Kidney (tissue), 13 donors: ENCODE measurements at regions not wholly inside any gene's neighbourhood (a gene's known extent, or its start where the extent isn't known, plus 50 kb on each side); places are given as distances from the start of the nearest gene placed in this dataset.

Experiments used
- DNase-seq, 5 donors: peaks; one replicate each; pipeline ENCODE4 v3.0.0-alpha.2; 2013 to 2020
- FAIRE-seq: peaks from 2 replicates; lab custom pipeline; 2012; peaks lifted over from hg19 to GRCh38; lab: Jason Lieb, UNC
- H3K27ac ChIP-seq, 2 donors: one replicate each; pipeline ENCODE4 v1.7.0; 2013; ENCODE audit warnings: low read depth in 2 of 2, low read length in 2 of 2, inconsistent platforms in 1 of 2
- H3K27me3 ChIP-seq: one replicate; pipeline ENCODE4 v1.7.1; 2013; ENCODE audit warnings: low read length, inconsistent platforms; ENCODE audit not compliant: control insufficient read depth, insufficient read depth
- H3K36me3 ChIP-seq, 3 donors: one replicate each; pipeline versions ENCODE4 v1.7.0 to v1.7.1; 2013; ENCODE audit warnings: low read length in 3 of 3, control low read depth in 1 of 3, inconsistent platforms in 1 of 3; ENCODE audit not compliant: insufficient read depth in 3 of 3, control insufficient read depth in 2 of 3
- H3K4me1 ChIP-seq, 3 donors: one replicate each; pipeline versions ENCODE4 v1.7.0 to v1.7.1; 2013; ENCODE audit warnings: low read length in 3 of 3, inconsistent platforms in 1 of 3, low read depth in 1 of 3; ENCODE audit not compliant: control insufficient read depth in 2 of 3, insufficient read depth in 2 of 3
- H3K4me3 ChIP-seq, 3 donors: one replicate each; pipeline versions ENCODE4 v1.7.0 to v1.8.1; 2013; ENCODE audit warnings: low read length in 3 of 3, control low read depth in 1 of 3, inconsistent platforms in 1 of 3
- H3K9ac ChIP-seq, 3 donors: one replicate each; pipeline versions ENCODE4 v1.7.0 to v1.7.1; 2013; ENCODE audit warnings: low read length in 3 of 3, control low read depth in 1 of 3, inconsistent platforms in 1 of 3
- H3K9me3 ChIP-seq, 3 donors: one replicate each; pipeline versions ENCODE4 v1.7.0 to v1.7.1; 2013; ENCODE audit warnings: low read length in 3 of 3, control low read depth in 1 of 3, inconsistent platforms in 1 of 3; ENCODE audit not compliant: control insufficient read depth in 2 of 3, insufficient read depth in 1 of 3
- CTCF ChIP-seq: IDR thresholded peaks from 3 replicates; pipeline ENCODE4 v1.5.1; 2012; ENCODE audit warnings: mild to moderate bottlenecking, moderate library complexity, borderline replicate concordance; ENCODE audit not compliant: insufficient read depth; ENCODE audit errors: extremely low read depth
- intact Hi-C: fragments of 100-400 bp; cut with DNase I; formaldehyde crosslinking; loops from one replicate; pipeline ENCODE4 v1.11.1; 2022
- donor health status: control.
- donor health status: control.
- donor health status: control.
- donor health status: control.
- donor health status: control.
- donor health status: DM: yes; HTN: yes; CAD: no.
- donor health status: Normal renal cell carcinoma (clear cell type).

GRCh38 chr12:58616618-58617017 is 303.7 kb downstream of the LRIG3 start:
- no peaks in the 10 kb centered on the region for H3K9me3 ChIP-seq
- no peak overlapping the region for H3K27ac ChIP-seq
- DNase-seq: no peak
- H3K4me1 ChIP-seq: no peaks in the 10 kb centered on the region
- H3K27me3 ChIP-seq: no peaks in the 10 kb centered on the region
- intact Hi-C loops: no loop called here
- no peak for FAIRE-seq
- H3K9ac ChIP-seq: no peak overlapping the region
- no peak for TF ChIP-seq CTCF
- H3K36me3 ChIP-seq: no peaks in the 10 kb centered on the region
- no peak overlapping the region for H3K4me3 ChIP-seq

- no peak overlapping the region for H3K4me3 ChIP-seq
- FAIRE-seq (no peak), DNase-seq (no peak)
- H3K36me3 ChIP-seq: no peaks in the 10 kb centered on the region
- no peaks in the 10 kb centered on the region for H3K27me3 ChIP-seq
- no peak for TF ChIP-seq CTCF
- intact Hi-C loops: no loop called here
- H3K9ac ChIP-seq: no peak overlapping the region
- H3K4me1 ChIP-seq: no peaks in the 10 kb centered on the region
- no peak overlapping the region for H3K27ac ChIP-seq
- H3K9me3 ChIP-seq: no peaks in the 10 kb centered on the region
Measured at GRCh38 chr12:58621126-58621525, 299.2 kb downstream of the LRIG3 start.

- H3K27me3 ChIP-seq: no peaks in the 10 kb centered on the region
- FAIRE-seq: no peak
- H3K9me3 ChIP-seq: no peaks in the 10 kb centered on the region
- H3K4me3 ChIP-seq: no peak overlapping the region
- no peak overlapping the region for H3K27ac ChIP-seq
- no peak for DNase-seq
- no peak overlapping the region for H3K9ac ChIP-seq
- no peaks in the 10 kb centered on the region for H3K36me3 ChIP-seq
- intact Hi-C loops: no loop called here
- H3K4me1 ChIP-seq: no peaks in the 10 kb centered on the region
- no peak for TF ChIP-seq CTCF
Measured at GRCh38 chr12:58629376-58629775, 290.9 kb downstream of the LRIG3 start.

- H3K9me3 ChIP-seq: no peaks in the 10 kb centered on the region
- H3K4me1 ChIP-seq: no peaks in the 10 kb centered on the region
- DNase-seq (no peak), FAIRE-seq (no peak)
- intact Hi-C loops: no loop called here
- H3K36me3 ChIP-seq: no peaks in the 10 kb centered on the region
- H3K27me3 ChIP-seq: no peaks in the 10 kb centered on the region
- no peak overlapping the region for H3K9ac ChIP-seq
- TF ChIP-seq CTCF: no peak
- H3K27ac ChIP-seq: no peak overlapping the region
- H3K4me3 ChIP-seq: no peak overlapping the region
Measured at GRCh38 chr12:58633479-58633878, 286.8 kb downstream of the LRIG3 start.
